ENCODE measurements at regions not wholly inside any gene's neighbourhood (a gene's known extent, or its start where the extent isn't known, plus 50 kb on each side); places are given as distances from the start of the nearest gene placed in this dataset.

DNA sequence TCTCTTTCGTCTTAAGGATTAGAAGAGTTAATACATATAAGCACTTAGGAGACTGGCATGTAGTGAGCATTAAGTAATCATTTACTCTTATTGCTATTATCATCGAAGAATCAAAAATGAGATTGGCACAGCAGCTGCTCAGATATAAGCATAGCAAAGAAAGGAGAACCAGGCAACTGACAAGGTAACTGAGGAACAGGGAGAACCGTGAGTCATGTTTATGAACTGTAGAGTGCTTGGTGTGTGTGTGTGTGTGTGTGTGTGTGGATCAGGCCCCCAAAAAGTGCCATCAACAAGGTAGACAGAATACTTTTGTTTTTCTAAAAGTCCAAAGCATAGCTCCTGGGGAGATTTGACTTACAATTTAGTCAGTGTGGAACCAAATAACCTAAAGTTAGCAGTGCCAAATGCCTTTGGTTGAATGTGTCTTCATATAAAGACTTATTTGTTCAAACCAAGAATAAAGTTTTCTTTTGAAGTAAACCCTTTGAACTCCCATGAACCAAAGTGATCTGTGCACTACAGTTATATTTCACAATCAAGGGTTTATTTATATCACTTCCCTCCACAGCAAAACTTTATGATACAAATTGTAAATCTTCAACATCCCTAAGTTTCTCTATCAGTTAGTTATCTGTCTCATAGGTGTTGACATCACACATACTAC, 660.6 kb downstream of the NYAP2 start:
- in situ Hi-C loops (cut with HindIII; ENCODE audit: low pct_unique_long_range_greater_than_20kb, low sequenced_read_pairs), result no loop called here
- no peak for TF ChIP-seq JUND (IDR thresholded peaks at IDR 0.05; ENCODE audit: low read depth)
- DNase-seq (ENCODE audit: low read depth in 1 of 2, low spot score in 1 of 2), result no peak

DNA sequence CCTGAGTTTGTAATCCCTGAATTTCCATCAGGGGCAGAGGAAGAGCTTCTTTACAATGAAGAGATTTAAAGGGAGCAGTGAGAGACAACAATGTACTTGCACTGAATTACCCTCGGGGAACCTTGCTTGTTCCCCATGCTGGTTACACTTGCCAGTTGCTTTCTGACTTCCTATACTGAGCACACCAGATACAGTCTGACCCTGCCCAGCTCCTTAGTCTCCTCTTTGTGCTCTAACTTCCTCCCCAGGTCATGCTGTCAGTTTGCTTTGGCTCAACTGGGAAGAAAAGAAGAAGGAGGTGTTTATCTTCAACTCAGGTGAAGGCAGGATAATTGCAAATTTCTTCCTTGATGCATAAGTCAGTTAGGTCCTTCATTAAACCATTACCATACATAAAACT, 658.4 kb downstream of the NYAP2 start:
- DNase-seq (ENCODE audit: low read depth in 1 of 2, low spot score in 1 of 2), result peak in 1 of 2 experiments; percentile 19
- TF ChIP-seq JUND (IDR thresholded peaks at IDR 0.05; ENCODE audit: low read depth), result no peak
- in situ Hi-C loops (cut with HindIII; ENCODE audit: low pct_unique_long_range_greater_than_20kb, low sequenced_read_pairs), result no loop called here

DNA sequence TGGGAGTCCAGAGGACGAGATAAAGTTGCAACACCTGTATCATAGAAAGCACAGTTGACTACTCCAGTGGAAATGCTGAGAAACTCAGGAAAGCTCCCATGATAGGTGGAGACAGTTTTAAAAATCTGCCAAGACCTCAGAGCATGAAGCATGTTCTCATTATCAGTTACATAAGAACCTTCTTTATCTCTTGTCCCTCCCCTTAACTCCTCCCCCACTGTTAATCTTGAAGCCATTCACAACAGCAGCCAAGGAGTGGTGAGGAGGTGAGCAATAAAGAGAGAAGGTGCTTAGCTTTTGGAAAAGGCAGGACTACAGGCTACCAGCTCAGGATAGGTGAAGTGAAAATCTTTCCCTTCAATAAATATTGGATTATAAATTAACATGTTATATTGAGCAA, 657.9 kb downstream of the NYAP2 start:
- no peak for TF ChIP-seq JUND (IDR thresholded peaks at IDR 0.05; ENCODE audit: low read depth)
- no peak for DNase-seq (ENCODE audit: low read depth in 1 of 2, low spot score in 1 of 2)
- in situ Hi-C loops (cut with HindIII; ENCODE audit: low pct_unique_long_range_greater_than_20kb, low sequenced_read_pairs), result no loop called here

DNA sequence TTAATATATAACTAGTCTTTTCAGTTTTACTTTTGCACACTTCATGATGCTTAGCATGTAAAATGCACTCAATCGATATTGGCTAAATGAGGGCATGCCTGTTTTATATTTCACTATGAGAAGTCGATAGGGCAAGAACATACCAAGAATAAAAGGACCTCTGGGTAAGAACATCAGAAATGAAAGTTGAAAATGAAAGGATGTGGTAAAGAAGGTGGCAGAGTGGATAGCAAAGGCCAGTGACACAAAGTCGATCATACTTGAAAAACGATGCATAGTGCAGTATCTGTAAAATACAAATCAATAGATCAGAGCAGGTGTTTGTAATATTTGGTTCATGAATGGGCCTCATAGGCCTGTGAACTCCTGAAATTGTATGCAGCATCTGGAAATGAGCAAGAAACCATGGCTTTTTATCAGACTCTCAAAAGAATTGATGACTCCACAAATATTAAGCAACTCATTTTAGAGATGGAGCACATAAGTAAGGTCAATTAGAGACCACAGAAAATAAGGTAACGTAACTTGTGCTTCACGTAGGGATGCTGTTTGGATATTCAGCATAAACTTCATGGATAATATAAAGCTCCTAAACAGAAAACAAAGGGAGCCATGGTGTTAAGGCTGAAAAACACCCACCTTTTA, 653.4 kb downstream of the NYAP2 start:
- TF ChIP-seq JUND (IDR thresholded peaks at IDR 0.05; ENCODE audit: low read depth), result no peak

DNA sequence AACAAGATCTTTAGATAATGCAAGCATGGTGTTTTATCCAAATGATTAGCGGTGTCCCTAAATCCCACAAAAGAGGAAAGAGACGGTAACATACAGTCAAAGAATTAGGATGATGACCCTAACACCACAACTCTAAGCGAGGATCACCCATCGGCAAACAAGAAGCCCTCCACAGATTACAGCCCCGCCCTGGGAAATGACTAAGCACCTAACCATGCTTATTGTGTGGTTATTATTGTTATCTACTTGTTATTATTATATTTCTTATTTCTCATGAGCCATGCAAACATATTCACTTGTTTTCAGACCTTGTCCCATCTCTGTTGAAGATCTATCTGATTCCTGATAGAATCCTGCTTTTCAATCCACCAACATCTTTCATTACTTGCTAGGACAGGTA, 651.3 kb downstream of the NYAP2 start:
- in situ Hi-C loops (cut with HindIII; ENCODE audit: low pct_unique_long_range_greater_than_20kb, low sequenced_read_pairs), result no loop called here
- TF ChIP-seq JUND (IDR thresholded peaks at IDR 0.05; ENCODE audit: low read depth), result no peak
- no peak for DNase-seq (ENCODE audit: low read depth in 1 of 2, low spot score in 1 of 2)

More for the DNA sequence above, 653.4 kb downstream of the NYAP2 start:
- in situ Hi-C loops (cut with HindIII; ENCODE audit: low pct_unique_long_range_greater_than_20kb, low sequenced_read_pairs), result no loop called here
- no peak for DNase-seq (ENCODE audit: low read depth in 1 of 2, low spot score in 1 of 2)

DNA sequence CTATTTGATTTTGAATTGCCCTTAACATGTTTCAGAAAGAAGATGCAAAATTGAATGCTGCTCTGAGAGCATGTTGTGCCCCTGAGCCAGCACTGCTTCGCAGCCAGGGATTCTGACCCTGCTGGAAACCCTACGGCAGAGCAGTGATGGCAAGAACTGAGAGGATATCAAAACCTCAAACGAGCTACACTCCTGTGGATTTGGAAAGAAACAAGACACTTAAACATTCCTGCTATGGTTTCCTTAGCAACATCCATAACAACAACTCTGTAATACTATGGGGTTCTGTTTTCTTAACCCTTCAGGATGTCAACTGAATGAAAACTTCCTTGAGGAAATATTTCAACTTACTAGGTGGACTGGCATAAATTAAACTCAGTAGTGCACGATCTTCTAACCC, 649.1 kb downstream of the NYAP2 start:
- no peak for TF ChIP-seq JUND (IDR thresholded peaks at IDR 0.05; ENCODE audit: low read depth)
- DNase-seq (ENCODE audit: low read depth in 1 of 2, low spot score in 1 of 2), result peak in 1 of 2 experiments; percentile 49
- in situ Hi-C loops (cut with HindIII; ENCODE audit: low pct_unique_long_range_greater_than_20kb, low sequenced_read_pairs), result no loop called here

DNA sequence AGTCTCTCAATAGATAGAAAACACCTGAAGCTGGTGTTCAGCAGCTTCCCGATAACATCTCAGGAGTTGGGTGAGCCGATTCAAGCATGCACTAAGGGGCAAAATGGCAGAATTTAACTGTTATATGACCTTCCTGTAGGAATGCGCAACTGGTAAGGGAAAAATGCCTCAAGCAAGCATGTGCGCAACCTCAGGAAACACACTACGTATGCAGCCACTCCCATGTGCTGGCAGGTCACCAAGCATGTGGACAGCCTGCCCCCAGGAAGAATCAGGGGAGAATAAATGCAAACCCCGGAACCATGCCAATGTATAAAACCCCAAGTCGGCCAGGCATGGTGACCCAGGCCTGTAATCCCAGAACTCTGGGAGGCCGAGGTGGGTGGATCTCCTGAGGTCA, 645.6 kb downstream of the NYAP2 start:
- in situ Hi-C loops (cut with HindIII; ENCODE audit: low pct_unique_long_range_greater_than_20kb, low sequenced_read_pairs), result no loop called here
- DNase-seq (ENCODE audit: low read depth in 1 of 2, low spot score in 1 of 2), result no peak
- TF ChIP-seq JUND (IDR thresholded peaks at IDR 0.05; ENCODE audit: low read depth), result no peak

DNA sequence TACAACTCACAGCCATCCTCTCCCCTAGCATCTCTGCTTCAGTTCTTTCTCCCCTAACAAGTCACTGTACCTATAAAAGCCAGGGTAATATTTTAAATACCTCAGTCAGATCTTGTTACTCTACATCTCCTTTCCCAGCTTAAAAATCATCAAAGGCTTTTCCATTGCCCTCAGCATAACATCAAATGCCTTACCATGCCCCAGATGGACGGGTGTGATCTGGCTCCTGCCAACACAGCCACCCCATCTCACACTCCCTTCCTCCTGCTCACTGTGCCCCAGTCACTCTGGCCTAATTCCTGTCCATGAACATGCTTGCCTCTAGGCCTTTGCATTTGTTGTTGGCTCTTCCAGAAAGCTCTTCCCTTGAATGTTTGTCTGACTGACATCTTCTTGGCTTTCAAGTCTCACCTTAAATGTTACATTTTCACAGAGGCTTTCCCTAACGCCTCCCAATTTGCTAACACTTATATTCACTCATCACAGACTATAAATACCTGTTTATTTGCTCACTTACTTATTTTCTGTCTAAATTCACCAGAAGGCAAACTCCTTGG, 640.9 kb downstream of the NYAP2 start:
- no peak for TF ChIP-seq JUND (IDR thresholded peaks at IDR 0.05; ENCODE audit: low read depth)
- DNase-seq (ENCODE audit: low read depth in 1 of 2, low spot score in 1 of 2), result no peak
- in situ Hi-C loops (cut with HindIII; ENCODE audit: low pct_unique_long_range_greater_than_20kb, low sequenced_read_pairs), result no loop called here

DNA sequence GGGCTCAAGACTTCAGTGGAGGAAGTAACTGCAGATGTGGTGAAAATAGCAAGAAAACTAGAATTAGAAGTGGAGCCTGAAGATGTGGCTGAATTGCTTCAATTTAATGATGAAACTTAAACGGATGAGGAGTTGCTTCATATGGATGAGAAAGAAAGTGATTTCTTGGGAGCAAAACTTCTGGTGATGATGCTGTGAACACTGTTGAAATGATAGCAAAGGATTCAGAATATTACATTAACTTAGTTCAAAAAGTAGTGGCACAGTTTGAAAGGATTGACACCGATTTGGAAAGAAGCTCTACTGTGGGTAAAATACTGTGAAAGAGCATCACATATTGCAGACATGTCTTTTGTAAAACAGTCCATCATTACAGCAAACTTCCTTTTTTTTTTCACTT, 638.0 kb downstream of the NYAP2 start:
- TF ChIP-seq JUND (IDR thresholded peaks at IDR 0.05; ENCODE audit: low read depth), result no peak
- in situ Hi-C loops (cut with HindIII; ENCODE audit: low pct_unique_long_range_greater_than_20kb, low sequenced_read_pairs), result no loop called here
- DNase-seq (ENCODE audit: low read depth in 1 of 2, low spot score in 1 of 2), result no peak

DNA sequence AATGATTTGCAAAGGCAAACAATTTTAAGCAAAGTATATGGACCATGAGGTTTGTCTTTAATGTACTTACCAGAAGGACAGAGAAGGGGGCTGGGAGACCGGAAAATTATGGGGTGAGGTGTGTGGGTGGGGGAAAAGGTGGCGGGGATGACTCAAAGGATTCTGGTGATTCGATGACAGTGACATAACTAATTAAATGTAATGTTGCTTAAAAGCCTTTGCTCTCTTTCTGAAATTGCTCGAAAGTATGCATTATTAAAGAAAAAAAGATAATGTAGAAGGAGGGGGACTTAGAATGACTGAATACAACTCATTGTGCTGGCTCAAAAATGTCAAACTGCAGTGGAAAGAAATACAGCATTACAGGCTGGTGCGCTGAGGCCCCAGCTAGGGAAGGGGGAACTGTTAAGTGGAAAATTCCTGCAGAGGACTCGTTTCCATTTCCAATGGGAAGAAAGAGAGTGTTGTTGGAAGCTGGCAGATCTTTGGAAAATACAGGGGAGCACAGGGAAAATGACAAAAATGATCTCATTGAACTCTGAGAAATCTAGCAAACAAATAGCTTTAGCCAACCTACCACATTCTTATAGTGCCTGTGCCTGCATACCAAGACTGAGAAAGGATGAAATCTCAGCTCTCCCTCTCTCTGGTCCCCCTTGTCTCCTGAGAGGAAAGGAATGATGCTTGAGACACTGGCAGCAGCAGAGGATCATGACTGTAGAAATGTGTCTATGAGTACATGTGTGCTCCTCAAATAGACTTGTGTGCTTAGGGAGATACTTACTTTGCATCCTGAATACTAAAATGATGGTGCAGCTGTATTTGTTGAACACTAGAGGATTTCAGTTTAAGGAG, 632.4 kb downstream of the NYAP2 start:
- in situ Hi-C loops (cut with HindIII; ENCODE audit: low pct_unique_long_range_greater_than_20kb, low sequenced_read_pairs), result no loop called here
- DNase-seq (ENCODE audit: low read depth in 1 of 2, low spot score in 1 of 2), result no peak
- no peak for TF ChIP-seq JUND (IDR thresholded peaks at IDR 0.05; ENCODE audit: low read depth)

DNA sequence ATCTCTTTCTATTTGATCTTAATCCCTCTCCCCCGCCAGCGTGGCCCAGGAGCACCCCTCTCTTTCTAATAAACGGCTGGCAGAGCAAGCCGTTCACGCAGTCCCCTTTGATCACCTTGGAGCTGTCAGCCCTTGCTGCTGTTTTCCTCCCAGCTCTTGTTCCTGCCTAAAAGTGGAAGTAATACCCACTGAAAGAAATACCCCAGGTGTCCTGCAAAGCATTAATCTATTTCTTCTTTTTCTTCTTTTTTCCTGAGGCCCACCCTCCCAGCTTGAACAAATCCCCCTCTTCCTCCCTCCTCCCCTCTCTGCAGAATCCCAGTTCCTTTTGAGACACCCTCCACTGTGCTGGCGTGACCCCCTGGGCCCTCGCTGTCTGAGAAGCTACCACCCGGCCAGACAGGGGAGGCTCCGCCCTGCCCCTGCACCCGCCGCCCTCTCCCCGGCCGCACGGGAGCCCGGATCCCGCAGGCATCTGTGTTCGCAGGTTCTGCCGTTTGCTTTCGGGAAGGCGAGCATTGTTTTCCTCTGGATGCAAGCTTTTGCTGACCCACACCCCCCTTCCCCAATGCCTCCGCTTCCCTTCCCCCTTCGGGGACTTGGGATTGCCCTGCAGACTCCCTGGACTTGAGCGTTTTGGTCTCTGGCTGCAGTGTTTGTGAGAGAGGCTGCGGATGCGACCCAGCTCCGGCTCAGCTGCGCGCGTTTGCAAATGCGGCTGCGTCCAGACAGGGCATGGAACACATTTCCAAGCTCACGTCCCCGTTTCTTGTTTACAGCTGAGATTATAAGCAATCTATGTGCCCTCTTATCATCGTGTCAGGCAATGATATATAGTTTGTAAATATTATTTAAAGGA, 631.5 kb downstream of the NYAP2 start:
- DNase-seq (ENCODE audit: low read depth in 1 of 2, low spot score in 1 of 2), result peak; percentile 16 to 59
- no peak for TF ChIP-seq JUND (IDR thresholded peaks at IDR 0.05; ENCODE audit: low read depth)
- in situ Hi-C loops (cut with HindIII; ENCODE audit: low pct_unique_long_range_greater_than_20kb, low sequenced_read_pairs), result no loop called here

DNA sequence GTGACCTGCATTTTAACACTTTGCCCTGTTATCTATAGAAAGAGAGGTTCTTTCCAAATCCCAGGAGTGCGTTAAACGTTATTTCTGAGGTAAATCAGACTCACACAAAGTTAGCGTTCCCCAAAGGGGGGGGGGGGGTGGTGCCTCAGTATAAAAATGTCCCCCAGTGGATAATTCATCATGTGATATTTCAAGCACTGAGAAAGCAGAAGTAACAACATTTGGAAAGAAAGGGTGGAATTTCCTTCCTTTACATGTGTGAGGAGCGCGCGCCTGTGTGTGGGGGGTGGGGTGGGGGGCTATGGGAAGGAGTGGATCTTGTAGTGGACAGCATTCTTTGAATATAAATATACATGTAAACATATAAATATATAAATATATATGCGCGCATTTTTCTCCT, 630.9 kb downstream of the NYAP2 start:
- in situ Hi-C loops (cut with HindIII; ENCODE audit: low pct_unique_long_range_greater_than_20kb, low sequenced_read_pairs), result no loop called here
- no peak for DNase-seq (ENCODE audit: low read depth in 1 of 2, low spot score in 1 of 2)
- no peak for TF ChIP-seq JUND (IDR thresholded peaks at IDR 0.05; ENCODE audit: low read depth)

Data from T47D (cell line).